HG03378 (cell line): ENCODE measurements at regions not wholly inside any gene's neighbourhood (a gene's known extent, or its start where the extent isn't known, plus 50 kb on each side); places are given as distances from the start of the nearest gene placed in this dataset.
"Not testable (repeated sequence)": the region's sequence is repeated elsewhere in the genome, so short reads cannot be mapped to it uniquely, and the experiment has no call there.

Experiments used
- ATAC-seq: cut with Tn5 transposase; IDR thresholded peaks from one replicate; pipeline ENCODE4 v1.9.1; 2021; ENCODE audit warnings: mild to moderate bottlenecking, moderate library complexity; ENCODE audit not compliant: unreplicated experiment

GRCh38 chr2:58410549-58410948 lies 169.4 kb upstream of the FANCL start:
- no peak for ATAC-seq

- no peak for ATAC-seq
These were observed 166.4 kb upstream of the FANCL start for GRCh38 chr2:58407487-58407886.

GRCh38 chr2:58405341-58405740 lies 164.2 kb upstream of the FANCL start:
- no peak for ATAC-seq

GRCh38 chr2:58401936-58402335 lies 160.8 kb upstream of the FANCL start:
- no peak for ATAC-seq

- no peak for ATAC-seq
These were observed 157.3 kb upstream of the FANCL start for GRCh38 chr2:58398406-58398805.

- ATAC-seq = no peak
These were observed 146.6 kb upstream of the FANCL start for GRCh38 chr2:58387701-58388100.

- ATAC-seq = not testable (repeated sequence)
These were observed 145.8 kb upstream of the FANCL start for GRCh38 chr2:58386904-58387303.

GRCh38 chr2:58378152-58378551 lies 137.0 kb upstream of the FANCL start:
- no peak for ATAC-seq

GRCh38 chr2:58377181-58377580 lies 136.1 kb upstream of the FANCL start:
- ATAC-seq = no peak

GRCh38 chr2:58376592-58376991 lies 135.5 kb upstream of the FANCL start:
- ATAC-seq = no peak

- ATAC-seq = no peak
These were observed 128.5 kb upstream of the FANCL start for GRCh38 chr2:58369594-58369993.

GRCh38 chr2:58364098-58364497 lies 123.0 kb upstream of the FANCL start:
- ATAC-seq = no peak

GRCh38 chr2:58358026-58358425 lies 116.9 kb upstream of the FANCL start:
- no peak for ATAC-seq

GRCh38 chr2:58357521-58357920 lies 116.4 kb upstream of the FANCL start:
- no peak for ATAC-seq

- ATAC-seq = no peak
These were observed 113.1 kb upstream of the FANCL start for GRCh38 chr2:58354230-58354629.

- peak; percentile 96 for ATAC-seq
These were observed 109.4 kb upstream of the FANCL start for GRCh38 chr2:58350484-58350883.

- no peak for ATAC-seq
These were observed 106.7 kb upstream of the FANCL start for GRCh38 chr2:58347810-58348209.

GRCh38 chr2:58341047-58341446 lies 99.9 kb upstream of the FANCL start:
- ATAC-seq = no peak

- no peak for ATAC-seq
These were observed 98.6 kb upstream of the FANCL start for GRCh38 chr2:58339548-58340243.

GRCh38 chr2:58336416-58336815 lies 95.3 kb upstream of the FANCL start:
- ATAC-seq = no peak

GRCh38 chr2:58334414-58334813 lies 93.3 kb upstream of the FANCL start:
- ATAC-seq = no peak

GRCh38 chr2:58325296-58325895 lies 84.3 kb upstream of the FANCL start:
- ATAC-seq = not testable (repeated sequence)

GRCh38 chr2:58319481-58319880 lies 78.4 kb upstream of the FANCL start:
- ATAC-seq = no peak
